Endothelial cell of umbilical vein (primary cell): ENCODE measurements at regions not wholly inside any gene's neighbourhood (a gene's known extent, or its start where the extent isn't known, plus 50 kb on each side); places are given as distances from the start of the nearest gene placed in this dataset.

ENCODE experiments used
- BruUV-seq: library from RNA; stranded (reverse); fragments of 400-500 nt; replicated peaks from 2 replicates; lab custom pipeline; 2021; lab: Mats Ljungman, UMichigan
- CTCF ChIA-PET: fragments of 300-600, 350-600 bp; sonication (Branson Sonifier 250); formaldehyde crosslinking; loops from one replicate; lab custom pipeline; 2021; ENCODE audit warnings: antibody characterized with exemption, inconsistent platforms; lab: Charles Lee
- POLR2A ChIA-PET: fragments of 300-600, 350-600 bp; sonication (Branson Sonifier 250); formaldehyde crosslinking; loops from one replicate; lab custom pipeline; 2021; ENCODE audit warnings: antibody characterized with exemption, inconsistent platforms; lab: Charles Lee
- DNase-seq: peaks from one replicate; pipeline ENCODE4 v3.0.0-alpha.2; 2011; ENCODE audit warnings: low read depth, low spot score
- FAIRE-seq: peaks from 2 replicates; lab custom pipeline; 2011; peaks lifted over from hg19 to GRCh38; lab: Jason Lieb, UNC
- H2AFZ ChIP-seq: 2 replicates; pipeline ENCODE4 v1.6.0; 2012; ENCODE audit warnings: low read depth, low read length, control low read depth, inconsistent platforms
- H3K27ac ChIP-seq: 2 replicates; pipeline ENCODE4 v1.5.1; 2011; ENCODE audit warnings: low read depth, mild to moderate bottlenecking, control low read depth, low read length, moderate library complexity; ENCODE audit not compliant: insufficient read depth
- H3K27me3 ChIP-seq, 2 experiments: 2 replicates each; pipeline versions ENCODE4 v1.6.0 to v1.6.1; 2011; ENCODE audit warnings: low read length in 2 of 2, mixed read lengths in 1 of 2; ENCODE audit not compliant: control insufficient read depth in 2 of 2, insufficient read depth in 2 of 2
- H3K36me3 ChIP-seq, 2 experiments: 2 replicates in 1 of 2; 3 replicates in 1 of 2; pipeline ENCODE4 v1.5.1; 2011; ENCODE audit warnings: low read length in 2 of 2, mild to moderate bottlenecking in 1 of 2, moderate library complexity in 1 of 2; ENCODE audit not compliant: control insufficient read depth in 2 of 2, insufficient read depth in 2 of 2; ENCODE audit errors: extremely low read depth in 1 of 2
- H3K4me1 ChIP-seq: 3 replicates; pipeline ENCODE4 v1.5.1; 2011; ENCODE audit warnings: mild to moderate bottlenecking, low read length; ENCODE audit not compliant: control insufficient read depth, insufficient read depth; ENCODE audit errors: extremely low read depth
- H3K4me2 ChIP-seq: 2 replicates; pipeline ENCODE4 v1.6.1; 2011; ENCODE audit warnings: low read length, control low read depth, mixed read lengths; ENCODE audit not compliant: insufficient read depth
- H3K4me3 ChIP-seq, 3 experiments: fragments of 200-600 bp in 1 of 3; sonication (generic), shearing (Covaris generic) in 1 of 3; replicated peaks in 1 of 3; 2 replicates each; pipeline ENCODE4 v1.5.1; 2011 to 2016; ENCODE audit warnings: control low read depth in 3 of 3, low read length in 3 of 3, mild to moderate bottlenecking in 2 of 3, inconsistent platforms in 1 of 3, low read depth in 1 of 3, moderate library complexity in 1 of 3; ENCODE audit not compliant: insufficient read depth in 1 of 3
- H3K79me2 ChIP-seq: 2 replicates; pipeline ENCODE4 v1.6.0; 2012; ENCODE audit warnings: low read length, inconsistent platforms; ENCODE audit not compliant: control insufficient read depth, insufficient read depth
- H3K9ac ChIP-seq: replicated peaks from 2 replicates; pipeline ENCODE3; 2011; ENCODE audit warnings: low read length, control low read depth; ENCODE audit not compliant: insufficient read depth; ENCODE audit errors: extremely low read depth
- H3K9me1 ChIP-seq: replicated peaks from 3 replicates; pipeline ENCODE4 v1.6.0; 2011; ENCODE audit warnings: mild to moderate bottlenecking, low read length; ENCODE audit not compliant: control insufficient read depth, insufficient read depth; ENCODE audit errors: extremely low read depth
- H3K9me3 ChIP-seq: replicated peaks from 2 replicates; pipeline ENCODE4 v1.5.1; 2012; ENCODE audit warnings: low read length, inconsistent platforms; ENCODE audit not compliant: control insufficient read depth, insufficient read depth
- H4K20me1 ChIP-seq: replicated peaks from 2 replicates; pipeline ENCODE3; 2011; ENCODE audit warnings: mild to moderate bottlenecking, low read length; ENCODE audit not compliant: control insufficient read depth, insufficient read depth; ENCODE audit errors: extremely low read depth
- EZH2 ChIP-seq: IDR thresholded peaks from 2 replicates; pipeline ENCODE4 v1.6.1; 2012; ENCODE audit warnings: borderline replicate concordance, low read depth, mild to moderate bottlenecking, moderate library complexity, low read length, inconsistent platforms; ENCODE audit not compliant: severe bottlenecking
- FOS ChIP-seq: IDR thresholded peaks from 2 replicates; pipeline ENCODE4 v1.6.1; 2011; ENCODE audit warnings: mild to moderate bottlenecking, low read length, moderate library complexity, borderline replicate concordance; ENCODE audit not compliant: insufficient read depth
- GATA2 ChIP-seq: IDR thresholded peaks from 2 replicates; pipeline ENCODE4 v1.7.0; 2011; ENCODE audit warnings: low read depth, mild to moderate bottlenecking, moderate library complexity, mixed read lengths, low read length; ENCODE audit not compliant: insufficient read length, insufficient read depth
- JUN ChIP-seq: IDR thresholded peaks from 2 replicates; pipeline ENCODE4 v1.6.1; 2011; ENCODE audit warnings: borderline replicate concordance, low read depth; ENCODE audit not compliant: insufficient read length, insufficient read depth
- MYC ChIP-seq: IDR thresholded peaks from one replicate; pipeline ENCODE4 v1.6.1; 2011; ENCODE audit warnings: mild to moderate bottlenecking, low read depth, low read length
- POLR2A ChIP-seq: IDR thresholded peaks from 2 replicates; pipeline ENCODE4 v1.6.1; 2012; ENCODE audit warnings: low read depth, mild to moderate bottlenecking, control low read depth, low read length
- POLR2AphosphoS5 ChIP-seq: IDR thresholded peaks from 2 replicates; pipeline ENCODE4 v1.6.1; 2012; ENCODE audit warnings: low read depth, mild to moderate bottlenecking, control low read depth, low read length, moderate library complexity; ENCODE audit not compliant: insufficient read depth
- dilution Hi-C: fragments of 300-500 bp; cut with MboI; formaldehyde crosslinking; loops from one replicate; pipeline ENCODE4 v1.15.0; 2019; ENCODE audit warnings: low sequenced_read_pairs; ENCODE audit not compliant: extremely low pct_ligation_motif_present
- intact Hi-C: fragments of 100-400 bp; cut with micrococcal nuclease; formaldehyde crosslinking; loops from one replicate; pipeline ENCODE4 v1.10.0; 2022

DNA sequence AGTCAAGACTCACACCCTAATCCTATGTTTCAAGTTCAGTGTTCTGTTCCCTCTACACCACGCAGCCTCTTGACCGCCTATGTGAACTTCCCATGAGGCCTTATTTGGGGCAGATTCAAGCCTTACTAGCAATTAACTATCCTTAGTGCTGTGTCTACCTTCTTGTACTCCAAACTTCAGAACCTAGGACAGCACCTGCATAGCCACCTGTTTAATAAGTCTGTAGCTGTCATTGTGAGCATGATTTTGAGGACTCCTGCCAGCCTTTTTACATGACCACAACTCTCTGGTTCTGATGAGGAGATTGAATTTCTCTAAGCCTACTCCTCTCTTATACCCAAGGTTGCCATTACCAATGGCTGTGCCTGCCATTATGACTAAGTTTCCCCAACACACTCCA lies 50.8 kb upstream of the PCSK1 start:
- no TSS peak for BruUV-seq
- TF ChIP-seq MYC = no peak
- Histone ChIP-seq H3K4me2 (no peak overlapping the region), H3K27ac (no peak overlapping the region), H2AFZ (no peak overlapping the region), H4K20me1 (no peaks in the 10 kb centered on the region), H3K4me1 (no peaks in the 10 kb centered on the region), H3K9ac (no peak overlapping the region), H3K9me1 (no peaks in the 10 kb centered on the region), H3K4me3 (no peak overlapping the region), H3K27me3 (no peaks in the 10 kb centered on the region), H3K36me3 (no peaks in the 10 kb centered on the region), H3K79me2 (no peaks in the 10 kb centered on the region), H3K9me3 (no peaks in the 10 kb centered on the region)
- DNase-seq (peak; percentile 48), FAIRE-seq (peak; percentile 87)
- POLR2A ChIA-PET = no interaction called here
- CTCF ChIA-PET = interaction anchor here (0.7 to 1.7 kb wide), 6 partner anchors 13 to 117 kb away, joined by 3 to 6 read pairs (median 3); no protein-coding TSS in a partner anchor
- dilution Hi-C loops (no loop called here), intact Hi-C loops (loop anchor here (1.0 kb wide), 1 partner anchor 50 kb away; no protein-coding TSS in a partner anchor)

DNA sequence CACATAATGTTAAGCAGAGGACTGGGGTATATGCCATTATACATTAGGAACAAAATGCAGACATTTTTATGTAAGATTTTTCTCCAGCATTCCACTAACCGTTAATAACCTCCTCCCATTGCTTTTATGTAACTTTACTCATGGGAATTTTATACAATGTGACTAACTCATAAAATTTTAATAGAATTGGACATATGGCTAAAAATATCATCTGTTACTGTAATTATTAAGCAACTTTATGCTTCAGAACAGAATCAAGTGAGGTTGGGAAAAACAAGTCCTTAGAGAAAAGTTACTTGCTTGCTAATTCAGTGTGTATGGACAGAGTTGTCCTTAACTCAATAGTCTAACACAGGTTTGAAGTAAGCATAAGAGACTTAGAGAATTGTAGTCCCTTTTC lies 54.8 kb upstream of the PCSK1 start:
- no peak overlapping the region for H3K4me2 ChIP-seq
- no peak overlapping the region for H3K9ac ChIP-seq
- no peak for DNase-seq
- H3K27me3 ChIP-seq = no peaks in the 10 kb centered on the region
- H3K79me2 ChIP-seq = no peaks in the 10 kb centered on the region
- intact Hi-C loops = no loop called here
- no peaks in the 10 kb centered on the region for H3K9me3 ChIP-seq
- BruUV-seq = no TSS peak
- dilution Hi-C loops = no loop called here
- H3K4me3 ChIP-seq = no peak overlapping the region
- ChIA-PET POLR2A (no interaction called here), CTCF (interaction anchor here (1.9 kb wide), 1 partner anchor 8 kb away, joined by 5 read pairs; no protein-coding TSS in a partner anchor)
- no peaks in the 10 kb centered on the region for H4K20me1 ChIP-seq
- no peak overlapping the region for H2AFZ ChIP-seq
- FAIRE-seq = no peak
- no peaks in the 10 kb centered on the region for H3K9me1 ChIP-seq
- H3K4me1 ChIP-seq = no peaks in the 10 kb centered on the region
- no peak overlapping the region for H3K27ac ChIP-seq
- TF ChIP-seq POLR2AphosphoS5 (no peak), POLR2A (no peak), GATA2 (no peak), EZH2 (no peak), FOS (no peak), JUN (no peak)
- H3K36me3 ChIP-seq = no peaks in the 10 kb centered on the region
